ENCODE measurements at regions not wholly inside any gene's neighbourhood (a gene's known extent, or its start where the extent isn't known, plus 50 kb on each side); places are given as distances from the start of the nearest gene placed in this dataset.
A peak's percentile ranks its signal among the peaks of the same experiment; 100 is the strongest.
"Not testable (repeated sequence)": the region's sequence is repeated elsewhere in the genome, so short reads cannot be mapped to it uniquely, and the experiment has no call there.

DNA sequence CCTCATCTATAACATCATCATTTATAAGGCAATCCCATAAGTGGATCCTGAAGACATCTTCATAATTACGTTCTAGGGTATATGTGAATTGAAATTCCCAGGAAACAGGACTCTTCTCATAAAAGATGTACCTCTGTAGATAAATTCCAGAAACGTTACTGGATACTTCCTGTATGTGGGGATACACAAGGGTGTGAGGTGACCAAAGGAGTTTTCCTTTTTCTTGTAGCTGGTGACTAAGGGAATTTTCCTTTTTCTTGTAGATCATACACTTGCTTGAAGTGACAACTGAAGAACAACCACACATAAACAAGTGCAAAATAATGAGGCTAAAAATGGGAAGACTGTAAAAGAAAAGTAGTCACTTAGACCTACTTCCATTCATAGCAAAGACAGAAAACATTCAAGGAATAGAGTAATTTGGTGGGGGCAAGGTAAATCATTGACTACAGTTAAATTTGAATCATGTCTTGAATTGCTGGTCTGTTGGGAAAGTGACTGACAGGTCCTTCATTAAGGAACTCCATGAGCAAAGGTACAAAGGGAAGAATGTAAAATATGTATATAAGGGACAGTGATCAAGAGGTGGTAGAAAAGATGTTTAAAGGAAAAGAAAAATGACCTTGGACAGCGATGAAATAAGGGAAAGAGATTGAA, 53.2 kb upstream of the UBE2E3 start:
- no peak for DNase-seq (ENCODE audit: low spot score)

DNA sequence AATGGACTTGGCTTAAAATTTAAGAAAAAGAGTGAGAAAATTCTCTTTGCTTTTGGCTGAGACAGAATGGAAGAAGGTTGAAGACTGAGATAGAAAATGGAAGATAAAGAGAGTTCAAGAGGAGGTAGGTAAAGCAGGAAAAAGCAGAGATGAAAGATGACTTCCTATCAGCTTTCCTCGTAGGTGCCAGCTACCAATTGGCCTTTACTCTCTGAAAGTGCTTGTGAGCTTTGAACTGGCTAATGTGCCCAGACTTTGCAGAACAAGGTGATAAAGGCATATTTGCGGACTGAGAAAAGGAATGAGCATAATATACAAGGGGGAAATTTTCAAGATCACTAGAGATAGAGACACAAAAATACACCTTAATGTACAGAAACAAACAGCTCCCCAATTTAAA, 54.7 kb upstream of the UBE2E3 start:
- no peak for DNase-seq (ENCODE audit: low spot score)

DNA sequence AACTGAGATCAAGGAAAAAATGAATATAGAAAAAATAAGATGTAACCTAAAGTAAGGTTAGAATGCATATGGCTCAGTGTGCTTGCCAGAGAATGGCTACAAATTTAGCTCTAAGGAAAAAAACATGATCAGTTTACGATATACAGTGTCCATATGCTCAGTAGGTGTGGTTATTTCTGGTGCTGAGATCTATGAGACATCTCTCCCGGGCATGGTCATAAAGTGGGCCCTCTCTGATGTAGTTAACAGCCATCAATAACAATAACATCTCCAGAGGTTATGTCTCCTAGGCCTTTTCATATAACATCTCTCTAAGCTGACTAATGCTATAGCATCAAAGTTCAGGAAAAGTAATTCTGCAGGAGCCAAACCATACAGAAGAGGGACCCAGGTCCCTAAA, 56.3 kb upstream of the UBE2E3 start:
- no peak for DNase-seq (ENCODE audit: low spot score)

DNA sequence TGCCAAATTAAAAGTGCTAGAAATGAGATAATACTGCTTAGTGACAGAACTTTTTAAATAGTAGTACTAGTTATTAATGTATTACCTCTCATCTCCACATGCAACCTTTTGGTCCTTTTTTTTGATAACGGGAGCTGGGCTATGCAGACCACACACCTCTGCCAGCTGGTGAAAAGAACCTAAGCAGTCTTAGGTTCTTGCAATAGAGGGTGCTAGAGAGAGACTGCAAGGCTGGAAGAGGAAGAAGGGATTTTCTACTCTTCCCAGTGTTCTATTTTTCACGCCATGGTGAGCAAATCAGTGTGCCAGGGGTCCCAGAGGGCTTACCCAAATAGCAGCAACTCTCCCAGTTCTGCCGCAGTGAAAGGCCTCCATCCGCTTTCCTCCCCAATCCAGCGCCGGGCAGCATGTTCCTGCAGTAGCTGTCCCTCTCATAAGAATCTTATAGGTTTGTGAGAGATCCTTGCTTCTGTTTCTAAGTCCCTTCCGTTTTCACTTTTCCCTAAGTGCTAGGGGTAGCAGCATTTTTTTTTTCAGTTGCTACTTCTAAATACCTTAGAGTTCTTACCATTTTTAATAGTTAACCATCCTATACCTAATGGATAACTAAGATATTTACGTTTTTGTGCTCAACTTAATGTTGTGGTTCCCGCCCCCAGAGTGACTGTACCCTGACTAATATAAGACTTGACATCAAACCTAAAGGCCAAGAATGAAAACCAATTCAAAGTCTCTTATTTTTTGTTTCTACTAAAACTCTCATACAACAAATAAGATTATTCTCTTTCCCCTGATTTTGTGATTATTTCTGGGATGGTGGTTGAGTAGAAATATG, 69.4 kb upstream of the UBE2E3 start:
- peak; percentile 18 for DNase-seq (ENCODE audit: low spot score)

DNA sequence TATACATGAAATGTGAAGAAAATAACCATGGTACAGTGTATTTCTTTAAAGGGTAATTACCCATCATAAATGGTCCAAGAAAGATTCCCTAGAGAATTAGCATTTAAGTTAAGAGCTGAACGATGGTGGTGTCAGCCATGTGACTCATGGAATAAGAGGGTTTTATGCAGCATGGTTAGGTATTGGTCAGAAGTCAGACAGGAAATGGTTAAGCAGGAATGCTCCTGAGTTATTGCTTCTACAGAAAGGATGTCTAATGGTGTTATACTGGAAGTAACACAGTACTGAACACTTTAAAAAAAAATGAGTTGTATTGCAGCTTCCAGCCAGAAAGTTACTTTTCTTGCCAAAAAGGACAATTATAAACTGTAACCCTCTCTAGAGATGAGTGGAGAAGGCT, 72.7 kb upstream of the UBE2E3 start:
- DNase-seq (ENCODE audit: low spot score): no peak

DNA sequence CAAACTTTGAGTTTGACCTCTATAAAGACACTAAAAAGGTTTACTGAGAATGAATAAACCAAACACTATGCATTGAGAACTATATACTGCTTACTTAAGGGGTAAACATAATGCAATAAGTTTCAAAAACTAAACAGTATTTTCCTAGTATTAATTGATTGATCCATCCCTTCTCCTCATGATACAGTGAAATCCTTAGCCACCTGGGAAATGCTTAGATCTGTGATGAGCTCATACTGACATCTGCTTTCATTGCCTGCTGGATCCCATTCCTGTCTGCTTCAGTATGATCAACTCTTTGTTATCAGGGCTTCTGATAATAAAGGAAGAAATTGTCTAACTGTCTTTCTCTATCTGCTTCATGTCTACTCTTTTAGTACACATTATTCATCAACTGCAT, 74.9 kb upstream of the UBE2E3 start:
- no peak for DNase-seq (ENCODE audit: low spot score)

DNA sequence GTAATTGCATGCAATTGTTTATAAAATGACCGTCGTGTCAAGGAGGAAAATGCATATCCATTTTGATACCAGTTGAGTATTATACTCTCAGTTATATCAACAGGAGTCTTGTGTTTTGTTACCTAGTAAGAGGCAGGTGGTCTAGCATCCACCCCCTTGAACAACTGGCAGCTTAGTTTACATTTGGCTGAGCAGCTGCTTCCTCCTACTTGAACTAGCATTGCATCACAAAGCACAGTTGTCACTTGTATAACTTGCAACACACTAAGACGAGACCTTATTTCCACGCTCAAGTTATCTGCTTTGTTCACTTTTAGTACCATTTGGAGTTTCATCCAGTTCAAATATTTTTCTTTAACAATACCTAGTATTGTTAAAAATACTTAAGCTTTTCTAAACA, 75.4 kb upstream of the UBE2E3 start:
- DNase-seq (ENCODE audit: low spot score): peak; percentile 41

DNA sequence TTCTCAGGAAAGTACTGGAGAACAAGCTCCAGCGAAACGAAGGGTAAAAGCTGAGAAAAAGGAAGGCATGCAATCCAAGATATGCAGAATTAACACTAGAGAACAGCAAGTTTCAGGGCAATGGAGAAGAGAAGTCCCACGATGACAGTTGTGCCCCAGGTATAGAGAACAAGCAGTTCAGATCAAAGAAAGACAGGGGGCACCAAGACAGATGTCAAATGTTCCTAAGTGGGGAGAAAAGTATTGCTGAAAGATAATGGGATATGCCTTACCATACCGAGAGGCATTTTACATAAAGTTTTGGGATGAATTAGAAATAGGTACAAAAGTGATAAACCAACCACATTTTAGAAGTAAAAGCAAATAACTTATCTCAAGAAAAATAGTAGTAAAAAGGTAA, 79.1 kb upstream of the UBE2E3 start:
- no peak for DNase-seq (ENCODE audit: low spot score)

DNA sequence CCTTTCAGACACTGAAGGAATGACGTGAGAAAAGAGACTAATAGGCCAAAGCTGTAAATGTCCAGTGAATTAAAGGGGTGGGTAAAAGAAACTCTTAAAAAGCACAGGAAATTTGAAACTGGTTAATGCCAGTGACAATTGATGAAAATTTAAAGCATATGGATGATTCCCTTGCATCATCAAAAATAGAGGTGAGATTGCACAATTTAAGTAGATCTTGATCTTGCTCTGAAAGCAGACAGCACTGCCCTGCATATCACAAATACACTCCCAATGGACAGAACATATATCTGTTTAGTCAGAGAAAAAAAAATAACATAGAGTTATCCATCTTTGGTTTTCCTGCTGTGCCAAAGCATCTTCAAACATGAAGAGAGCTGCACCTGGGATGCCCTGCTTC, 86.7 kb upstream of the UBE2E3 start:
- no peak for DNase-seq (ENCODE audit: low spot score)

DNA sequence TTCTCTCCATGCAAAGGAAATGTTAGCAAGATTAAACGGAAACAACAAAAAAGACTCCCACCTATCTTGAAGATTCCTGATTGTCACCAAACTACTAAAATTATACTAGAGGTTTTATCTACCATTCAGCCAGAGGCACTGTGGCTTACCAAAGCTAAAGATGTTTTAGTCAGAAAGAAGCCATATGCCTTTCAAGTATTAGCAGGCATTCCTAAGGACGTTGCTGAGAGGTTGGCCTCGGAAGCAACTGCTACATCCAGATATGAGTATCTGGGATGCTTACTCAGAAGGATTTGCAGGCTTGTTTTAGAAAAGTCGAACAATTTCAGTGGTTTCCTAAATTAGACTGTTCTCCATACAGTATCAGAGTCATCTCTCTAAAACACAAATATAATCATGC, 88.3 kb upstream of the UBE2E3 start:
- no peak for DNase-seq (ENCODE audit: low spot score)

DNA sequence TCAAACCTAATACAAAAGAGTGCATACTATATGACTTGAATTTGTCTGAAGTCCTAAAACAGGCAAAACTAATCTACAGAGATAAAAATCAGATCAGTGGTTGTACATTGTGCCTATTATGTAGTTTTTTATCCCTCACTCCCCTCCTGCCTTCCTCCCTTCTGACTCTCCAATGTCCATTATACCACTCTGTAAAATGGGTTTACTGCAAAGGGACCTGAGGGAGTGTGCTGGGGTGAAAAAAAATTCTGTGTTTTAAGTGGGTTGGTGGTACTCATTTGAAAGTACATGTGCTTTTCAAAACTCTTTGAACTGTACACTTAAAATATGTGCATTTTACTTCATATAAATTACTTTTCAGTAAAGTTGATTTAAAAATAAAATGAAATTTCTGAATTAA, 89.0 kb upstream of the UBE2E3 start:
- no peak for DNase-seq (ENCODE audit: low spot score)

DNA sequence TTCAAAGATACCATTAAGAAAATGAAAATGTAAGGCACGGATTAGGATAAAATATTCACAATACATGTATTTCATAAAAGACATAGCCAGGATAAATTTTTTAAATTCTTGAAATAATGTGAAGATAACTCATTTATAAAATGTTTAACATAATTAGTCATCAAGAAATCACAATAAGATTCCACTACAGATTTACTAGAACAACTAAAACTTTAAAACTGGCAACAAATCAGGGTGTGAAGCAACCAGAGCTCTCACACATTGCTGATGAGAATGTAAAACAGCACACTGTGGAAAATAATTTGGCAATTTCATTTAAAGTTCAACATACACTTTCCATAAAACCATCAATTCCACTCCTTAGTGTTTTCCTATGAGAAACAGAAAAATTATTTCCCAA, 89.6 kb upstream of the UBE2E3 start:
- DNase-seq (ENCODE audit: low spot score): no peak

DNA sequence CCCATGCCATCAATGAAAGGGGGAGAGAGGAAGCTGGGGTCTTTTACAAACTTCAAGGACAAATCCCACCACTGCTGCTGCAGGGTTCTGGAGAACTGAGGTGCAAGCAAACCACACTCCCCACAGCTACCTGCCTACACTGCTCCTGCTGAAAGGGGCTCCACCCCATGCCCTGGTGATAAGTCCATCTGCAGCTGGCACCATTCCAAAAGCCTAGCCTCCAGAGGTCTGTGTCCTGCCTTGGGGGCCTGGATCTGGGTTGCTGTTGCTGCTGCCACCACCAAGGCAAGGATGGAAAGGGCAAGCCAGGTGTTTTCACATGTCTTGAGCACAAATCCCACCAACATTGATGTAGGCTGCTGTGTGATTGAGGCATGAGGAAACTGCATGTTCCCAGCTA, 97.4 kb upstream of the UBE2E3 start:
- DNase-seq (ENCODE audit: low spot score): no peak

DNA sequence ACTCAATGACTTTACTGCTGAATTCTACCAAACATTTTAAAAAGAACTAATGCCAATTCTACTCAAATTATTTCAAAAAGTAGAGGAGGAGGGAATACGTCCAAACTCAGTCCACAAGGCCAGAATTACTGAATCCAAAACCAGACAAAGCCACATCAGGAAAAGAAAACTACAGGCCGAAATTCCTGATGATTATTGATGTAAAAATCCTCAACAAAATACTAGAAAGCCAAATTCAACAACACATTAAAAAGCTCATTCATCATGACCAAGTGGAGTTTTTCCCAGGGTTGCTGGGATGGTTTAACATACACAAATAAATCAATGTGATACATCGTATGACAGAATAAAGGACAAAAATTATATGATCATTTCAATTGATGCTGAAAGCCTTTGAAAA, 103.9 kb upstream of the UBE2E3 start:
- no peak for DNase-seq (ENCODE audit: low spot score)

DNA sequence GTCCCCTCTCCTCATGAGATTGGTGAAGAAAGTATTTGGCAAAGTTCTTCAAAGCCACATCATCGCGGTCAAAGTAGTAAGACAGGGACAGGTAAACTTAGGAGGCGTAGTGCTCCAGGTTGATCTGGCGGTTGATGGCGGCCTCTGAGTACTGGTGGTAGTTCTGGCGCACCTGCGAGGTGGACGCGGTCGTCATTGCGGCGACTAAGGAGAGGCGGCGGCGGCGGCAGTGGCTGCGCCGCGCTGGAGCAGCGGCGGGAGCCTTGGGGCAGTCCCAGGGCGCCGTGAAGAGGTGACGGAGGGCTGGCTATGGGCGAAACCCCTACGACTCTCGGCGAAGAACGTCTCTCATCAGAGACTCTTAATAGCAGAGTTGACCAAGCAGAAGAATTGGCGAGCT, 107.2 kb upstream of the UBE2E3 start:
- no peak for DNase-seq (ENCODE audit: low spot score)

DNA sequence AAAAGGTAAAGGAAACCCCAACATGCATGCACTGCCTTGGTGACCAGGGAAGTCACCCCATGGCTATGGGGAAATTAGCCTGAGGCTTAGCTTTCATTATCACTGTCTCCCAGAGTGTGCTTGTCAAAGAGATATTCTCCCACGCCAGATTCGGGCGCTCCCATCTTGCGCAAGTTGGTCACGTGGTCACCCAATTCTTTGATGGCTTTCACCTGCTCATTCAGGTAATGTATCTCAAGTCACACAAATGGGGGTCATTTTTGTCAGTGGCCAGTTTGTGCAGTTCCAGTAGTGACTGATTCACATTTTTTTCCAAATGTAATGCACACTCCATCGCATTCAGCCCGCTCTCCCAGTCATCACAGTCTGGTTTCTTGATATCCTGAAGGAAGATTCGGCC, 107.6 kb upstream of the UBE2E3 start:
- DNase-seq (ENCODE audit: low spot score): not testable (repeated sequence)

DNA sequence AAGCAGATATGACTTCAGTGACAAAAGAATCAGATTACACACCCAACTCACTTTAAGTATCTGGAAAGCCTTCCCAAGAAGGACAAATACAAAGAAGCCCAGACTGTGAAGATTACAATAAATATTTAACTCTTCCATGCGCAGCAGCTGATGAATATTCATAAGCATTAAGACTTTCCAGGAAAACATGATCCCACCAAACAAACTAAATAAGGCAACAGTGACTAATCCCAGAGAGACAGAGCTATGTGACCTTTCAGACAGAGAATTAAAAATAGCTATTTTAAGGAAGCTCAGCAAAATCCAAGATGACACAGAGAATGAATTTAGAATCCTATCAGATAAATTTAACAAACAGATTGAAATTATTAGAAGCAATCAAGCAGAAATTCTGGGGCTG, 108.2 kb upstream of the UBE2E3 start:
- no peak for DNase-seq (ENCODE audit: low spot score)

DNA sequence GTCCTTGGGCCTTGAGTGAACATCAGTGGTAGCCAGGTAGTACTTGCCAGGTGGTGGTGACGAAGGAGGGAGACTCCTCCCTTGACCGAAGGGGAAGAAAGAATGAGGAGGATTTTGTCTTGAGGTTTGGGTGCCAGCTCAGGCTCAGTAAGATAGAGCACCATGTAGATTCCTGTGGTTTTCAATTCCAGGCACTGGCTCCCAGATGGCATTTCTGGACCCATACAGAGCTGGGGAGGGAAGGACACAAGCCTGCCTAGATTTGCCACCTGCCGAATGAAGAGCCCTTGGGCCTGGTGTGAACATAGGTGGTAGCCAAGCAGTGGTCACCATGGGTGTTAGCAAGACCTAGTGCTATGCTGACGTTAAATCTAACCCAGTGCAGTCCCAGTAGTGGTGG, 108.8 kb upstream of the UBE2E3 start:
- no peak for DNase-seq (ENCODE audit: low spot score)

DNA sequence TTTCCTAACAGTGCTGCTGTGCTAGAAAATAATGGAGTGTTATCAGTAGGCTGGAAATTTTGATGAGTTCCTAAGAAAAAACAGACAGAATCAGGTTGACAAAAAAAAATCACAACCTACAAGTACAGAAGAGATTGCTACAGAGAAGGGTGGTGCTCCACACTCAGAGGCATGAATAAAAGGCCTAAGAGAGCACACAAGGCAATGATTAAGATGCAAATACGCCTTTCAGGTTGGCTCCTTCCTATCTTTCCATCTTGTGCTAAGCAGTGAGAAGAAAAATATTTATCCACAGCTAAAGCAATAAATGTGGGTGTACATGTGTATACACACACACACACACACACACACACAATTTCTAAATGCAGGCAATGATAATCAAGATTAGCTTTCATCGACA, 130.6 kb upstream of the UBE2E3 start:
- DNase-seq (ENCODE audit: low spot score): no peak

DNA sequence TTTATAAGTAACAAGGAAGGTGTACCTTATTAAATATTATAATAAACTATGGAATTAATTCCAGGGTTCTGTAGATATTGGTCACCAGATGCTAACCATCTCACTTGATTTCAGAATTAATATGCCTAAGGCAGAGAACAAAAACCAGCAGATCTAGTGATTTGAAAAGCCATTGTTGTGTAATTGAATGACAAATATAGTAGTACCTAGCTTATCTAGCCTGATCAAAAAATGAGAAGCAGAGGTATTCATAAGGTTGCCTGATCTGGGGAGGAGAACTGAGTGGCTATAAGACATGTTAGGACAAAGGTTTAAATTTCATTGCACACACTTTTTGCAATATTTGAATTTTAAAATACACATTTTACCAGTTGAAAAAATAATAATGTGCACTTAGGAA, 132.0 kb upstream of the UBE2E3 start:
- DNase-seq (ENCODE audit: low spot score): no peak

DNA sequence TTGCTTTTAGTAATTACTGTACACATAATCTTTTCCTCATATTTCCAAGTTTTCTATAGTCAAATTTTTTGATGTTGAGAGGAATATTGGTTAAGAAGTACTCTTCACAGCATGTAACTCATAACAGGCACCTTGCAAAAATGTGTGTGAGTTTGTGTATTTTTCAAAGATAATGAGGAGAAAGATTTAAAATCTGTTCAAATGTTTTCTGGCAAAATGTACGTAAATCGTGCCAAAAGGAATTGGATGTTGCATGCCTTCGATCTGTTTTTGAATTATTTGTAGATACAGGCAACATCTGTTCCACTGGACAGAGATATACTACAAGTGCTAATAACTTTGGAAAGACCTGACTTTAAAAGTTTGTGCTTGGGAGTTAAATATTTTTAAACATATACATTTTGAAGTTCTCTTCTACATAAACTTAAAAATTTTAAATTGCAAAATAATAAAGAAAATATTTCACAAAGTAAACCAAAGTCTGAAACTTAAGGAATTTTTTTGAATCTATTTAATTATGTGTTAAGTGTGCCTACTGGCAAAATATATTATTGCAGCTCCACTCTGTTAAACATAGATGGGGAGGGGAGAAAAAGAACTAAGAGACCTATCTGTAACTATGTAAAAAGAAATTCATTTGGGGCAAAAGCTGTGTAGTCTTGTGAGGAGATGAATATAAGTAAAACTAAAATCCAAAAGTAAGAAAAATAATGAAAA, 133.5 kb upstream of the UBE2E3 start:
- DNase-seq (ENCODE audit: low spot score): no peak

DNA sequence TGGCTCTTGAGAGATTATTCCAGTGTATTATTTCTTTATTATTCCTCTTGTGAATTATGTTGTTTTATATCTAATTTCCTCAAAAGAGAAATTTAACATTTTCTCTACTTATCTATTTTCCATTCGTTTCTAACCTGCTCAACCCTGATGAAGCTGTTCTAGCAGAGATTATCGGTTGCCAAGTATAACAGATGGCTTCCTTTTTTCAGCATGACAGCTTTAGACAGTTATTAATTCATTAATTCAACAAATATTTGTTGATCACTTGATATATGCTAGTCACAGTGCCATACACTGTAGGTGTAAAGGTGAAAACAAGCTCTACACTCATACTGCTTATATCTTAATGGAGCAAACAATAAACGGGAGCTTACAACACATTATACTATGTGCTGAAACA, 137.9 kb upstream of the UBE2E3 start:
- no peak for DNase-seq (ENCODE audit: low spot score)

DNA sequence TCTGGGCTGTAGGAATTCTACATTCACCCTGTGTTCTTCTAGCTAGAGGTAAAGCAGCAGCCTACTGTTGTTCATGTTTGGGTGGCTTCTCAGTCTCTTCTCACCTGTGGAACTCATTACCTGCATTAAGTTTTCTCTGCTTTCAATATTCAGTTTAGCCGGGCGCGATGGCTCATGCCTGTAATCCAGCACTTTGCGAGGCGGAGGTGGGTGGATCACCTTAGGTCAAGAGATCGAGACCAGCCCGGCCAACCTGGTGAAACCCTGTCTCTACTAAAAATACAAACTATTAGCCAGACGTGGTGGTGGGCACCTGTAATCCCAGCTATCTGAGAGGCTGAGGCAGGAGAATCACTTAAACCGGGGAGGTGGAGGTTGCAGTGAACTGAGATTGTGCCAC, 139.8 kb upstream of the UBE2E3 start:
- no peak for DNase-seq (ENCODE audit: low spot score)
